Endothelial cell of umbilical vein (primary cell): ENCODE measurements at regions not wholly inside any gene's neighbourhood (a gene's known extent, or its start where the extent isn't known, plus 50 kb on each side); places are given as distances from the start of the nearest gene placed in this dataset.

Experiments
- BruUV-seq: library from RNA; stranded (reverse); fragments of 400-500 nt; replicated peaks from 2 replicates; lab custom pipeline; 2021; lab: Mats Ljungman, UMichigan
- CTCF ChIA-PET: fragments of 300-600, 350-600 bp; sonication (Branson Sonifier 250); formaldehyde crosslinking; loops from one replicate; lab custom pipeline; 2021; ENCODE audit warnings: antibody characterized with exemption, inconsistent platforms; lab: Charles Lee
- POLR2A ChIA-PET: fragments of 300-600, 350-600 bp; sonication (Branson Sonifier 250); formaldehyde crosslinking; loops from one replicate; lab custom pipeline; 2021; ENCODE audit warnings: antibody characterized with exemption, inconsistent platforms; lab: Charles Lee
- DNase-seq: peaks from one replicate; pipeline ENCODE4 v3.0.0-alpha.2; 2011; ENCODE audit warnings: low read depth, low spot score
- FAIRE-seq: peaks from 2 replicates; lab custom pipeline; 2011; peaks lifted over from hg19 to GRCh38; lab: Jason Lieb, UNC
- H2AFZ ChIP-seq: 2 replicates; pipeline ENCODE4 v1.6.0; 2012; ENCODE audit warnings: low read depth, low read length, control low read depth, inconsistent platforms
- H3K27ac ChIP-seq: 2 replicates; pipeline ENCODE4 v1.5.1; 2011; ENCODE audit warnings: low read depth, mild to moderate bottlenecking, control low read depth, low read length, moderate library complexity; ENCODE audit not compliant: insufficient read depth
- H3K27me3 ChIP-seq, 2 experiments: 2 replicates each; pipeline versions ENCODE4 v1.6.0 to v1.6.1; 2011; ENCODE audit warnings: low read length in 2 of 2, mixed read lengths in 1 of 2; ENCODE audit not compliant: control insufficient read depth in 2 of 2, insufficient read depth in 2 of 2
- H3K36me3 ChIP-seq, 2 experiments: 2 replicates in 1 of 2; 3 replicates in 1 of 2; pipeline ENCODE4 v1.5.1; 2011; ENCODE audit warnings: low read length in 2 of 2, mild to moderate bottlenecking in 1 of 2, moderate library complexity in 1 of 2; ENCODE audit not compliant: control insufficient read depth in 2 of 2, insufficient read depth in 2 of 2; ENCODE audit errors: extremely low read depth in 1 of 2
- H3K4me1 ChIP-seq: 3 replicates; pipeline ENCODE4 v1.5.1; 2011; ENCODE audit warnings: mild to moderate bottlenecking, low read length; ENCODE audit not compliant: control insufficient read depth, insufficient read depth; ENCODE audit errors: extremely low read depth
- H3K4me2 ChIP-seq: 2 replicates; pipeline ENCODE4 v1.6.1; 2011; ENCODE audit warnings: low read length, control low read depth, mixed read lengths; ENCODE audit not compliant: insufficient read depth
- H3K4me3 ChIP-seq, 3 experiments: fragments of 200-600 bp in 1 of 3; sonication (generic), shearing (Covaris generic) in 1 of 3; replicated peaks in 1 of 3; 2 replicates each; pipeline ENCODE4 v1.5.1; 2011 to 2016; ENCODE audit warnings: control low read depth in 3 of 3, low read length in 3 of 3, mild to moderate bottlenecking in 2 of 3, inconsistent platforms in 1 of 3, low read depth in 1 of 3, moderate library complexity in 1 of 3; ENCODE audit not compliant: insufficient read depth in 1 of 3
- H3K79me2 ChIP-seq: 2 replicates; pipeline ENCODE4 v1.6.0; 2012; ENCODE audit warnings: low read length, inconsistent platforms; ENCODE audit not compliant: control insufficient read depth, insufficient read depth
- H3K9ac ChIP-seq: replicated peaks from 2 replicates; pipeline ENCODE3; 2011; ENCODE audit warnings: low read length, control low read depth; ENCODE audit not compliant: insufficient read depth; ENCODE audit errors: extremely low read depth
- H3K9me1 ChIP-seq: replicated peaks from 3 replicates; pipeline ENCODE4 v1.6.0; 2011; ENCODE audit warnings: mild to moderate bottlenecking, low read length; ENCODE audit not compliant: control insufficient read depth, insufficient read depth; ENCODE audit errors: extremely low read depth
- H3K9me3 ChIP-seq: replicated peaks from 2 replicates; pipeline ENCODE4 v1.5.1; 2012; ENCODE audit warnings: low read length, inconsistent platforms; ENCODE audit not compliant: control insufficient read depth, insufficient read depth
- H4K20me1 ChIP-seq: replicated peaks from 2 replicates; pipeline ENCODE3; 2011; ENCODE audit warnings: mild to moderate bottlenecking, low read length; ENCODE audit not compliant: control insufficient read depth, insufficient read depth; ENCODE audit errors: extremely low read depth
- CTCF ChIP-seq, 2 donors: IDR thresholded peaks; 1 replicate in 1 of 2; 2 replicates in 1 of 2; pipeline ENCODE4 v1.5.1; 2011; ENCODE audit warnings: low read length in 2 of 2, mild to moderate bottlenecking in 2 of 2, moderate library complexity in 2 of 2, control low read depth in 1 of 2, inconsistent platforms in 1 of 2, low read depth in 1 of 2; ENCODE audit not compliant: insufficient read depth in 1 of 2; ENCODE audit errors: extremely low read depth in 1 of 2
- EZH2 ChIP-seq: IDR thresholded peaks from 2 replicates; pipeline ENCODE4 v1.6.1; 2012; ENCODE audit warnings: borderline replicate concordance, low read depth, mild to moderate bottlenecking, moderate library complexity, low read length, inconsistent platforms; ENCODE audit not compliant: severe bottlenecking
- FOS ChIP-seq: IDR thresholded peaks from 2 replicates; pipeline ENCODE4 v1.6.1; 2011; ENCODE audit warnings: mild to moderate bottlenecking, low read length, moderate library complexity, borderline replicate concordance; ENCODE audit not compliant: insufficient read depth
- GATA2 ChIP-seq: IDR thresholded peaks from 2 replicates; pipeline ENCODE4 v1.7.0; 2011; ENCODE audit warnings: low read depth, mild to moderate bottlenecking, moderate library complexity, mixed read lengths, low read length; ENCODE audit not compliant: insufficient read length, insufficient read depth
- JUN ChIP-seq: IDR thresholded peaks from 2 replicates; pipeline ENCODE4 v1.6.1; 2011; ENCODE audit warnings: borderline replicate concordance, low read depth; ENCODE audit not compliant: insufficient read length, insufficient read depth
- MAX ChIP-seq: IDR thresholded peaks from 2 replicates; pipeline ENCODE4 v1.6.1; 2011; ENCODE audit not compliant: insufficient read depth, insufficient read length
- MYC ChIP-seq: IDR thresholded peaks from one replicate; pipeline ENCODE4 v1.6.1; 2011; ENCODE audit warnings: mild to moderate bottlenecking, low read depth, low read length
- POLR2A ChIP-seq: IDR thresholded peaks from 2 replicates; pipeline ENCODE4 v1.6.1; 2012; ENCODE audit warnings: low read depth, mild to moderate bottlenecking, control low read depth, low read length
- POLR2AphosphoS5 ChIP-seq: IDR thresholded peaks from 2 replicates; pipeline ENCODE4 v1.6.1; 2012; ENCODE audit warnings: low read depth, mild to moderate bottlenecking, control low read depth, low read length, moderate library complexity; ENCODE audit not compliant: insufficient read depth
- dilution Hi-C: fragments of 300-500 bp; cut with MboI; formaldehyde crosslinking; loops from one replicate; pipeline ENCODE4 v1.15.0; 2019; ENCODE audit warnings: low sequenced_read_pairs; ENCODE audit not compliant: extremely low pct_ligation_motif_present
- intact Hi-C: fragments of 100-400 bp; cut with micrococcal nuclease; formaldehyde crosslinking; loops from one replicate; pipeline ENCODE4 v1.10.0; 2022

- no peak overlapping the region for H3K9ac ChIP-seq
- intact Hi-C loops, result no loop called here
- no peaks in the 10 kb centered on the region for H3K79me2 ChIP-seq
- FAIRE-seq (no peak), DNase-seq (no peak)
- H2AFZ ChIP-seq, result no peak overlapping the region
- TF ChIP-seq MAX, result no peak
- TF ChIP-seq MYC, result no peak
- ChIA-PET POLR2A (no interaction called here), CTCF (interaction anchor here (1.1 to 1.4 kb wide), 2 partner anchors 29 to 108 kb away, joined by 4 to 5 read pairs; no protein-coding TSS in a partner anchor)
- H3K9me3 ChIP-seq, result no peaks in the 10 kb centered on the region
- H3K4me2 ChIP-seq, result no peak overlapping the region
- dilution Hi-C loops, result no loop called here
- no peaks in the 10 kb centered on the region for H4K20me1 ChIP-seq
- H3K27me3 ChIP-seq, result no peaks in the 10 kb centered on the region
- BruUV-seq, result no TSS peak
- no peaks in the 10 kb centered on the region for H3K9me1 ChIP-seq
- no peaks in the 10 kb centered on the region for H3K36me3 ChIP-seq
- H3K4me1 ChIP-seq, result no peaks in the 10 kb centered on the region
- no peak overlapping the region for H3K27ac ChIP-seq
- no peak overlapping the region for H3K4me3 ChIP-seq
These were observed 169.6 kb upstream of the PDE1C start for GRCh38 chr7:32239764-32240163.

- Histone ChIP-seq H3K36me3 (no peaks in the 10 kb centered on the region), H3K9ac (no peak overlapping the region), H3K9me1 (no peaks in the 10 kb centered on the region), H3K79me2 (no peaks in the 10 kb centered on the region), H3K27me3 (no peaks in the 10 kb centered on the region), H3K4me2 (no peak overlapping the region), H2AFZ (no peak overlapping the region), H3K9me3 (no peaks in the 10 kb centered on the region), H3K27ac (no peak overlapping the region), H3K4me3 (no peak overlapping the region), H4K20me1 (no peaks in the 10 kb centered on the region), H3K4me1 (no peaks in the 10 kb centered on the region)
- intact Hi-C loops (no loop called here), dilution Hi-C loops (no loop called here)
- no peak for FAIRE-seq
- TF ChIP-seq EZH2 (no peak), FOS (no peak), CTCF (IDR thresholded peaks at IDR 0.05; ENCODE audit: extremely low read depth in 1 of 2, insufficient read depth in 1 of 2, low read depth in 1 of 2, low read length in 2 of 2) (no peak), MYC (no peak), MAX (no peak), JUN (no peak), GATA2 (no peak), POLR2AphosphoS5 (no peak), POLR2A (no peak)
- no TSS peak for BruUV-seq
- CTCF ChIA-PET, result no interaction called here
- DNase-seq, result no peak
- POLR2A ChIA-PET, result no interaction called here
These were observed 158.4 kb upstream of the PDE1C start for GRCh38 chr7:32228601-32229000.
